D341Med (cell line): ENCODE measurements at regions not wholly inside any gene's neighbourhood (a gene's known extent, or its start where the extent isn't known, plus 50 kb on each side); places are given as distances from the start of the nearest gene placed in this dataset.

Experiments
- DNase-seq: peaks from one replicate; pipeline ENCODE4 v3.0.0; 2012; ENCODE audit warnings: low spot score

DNA sequence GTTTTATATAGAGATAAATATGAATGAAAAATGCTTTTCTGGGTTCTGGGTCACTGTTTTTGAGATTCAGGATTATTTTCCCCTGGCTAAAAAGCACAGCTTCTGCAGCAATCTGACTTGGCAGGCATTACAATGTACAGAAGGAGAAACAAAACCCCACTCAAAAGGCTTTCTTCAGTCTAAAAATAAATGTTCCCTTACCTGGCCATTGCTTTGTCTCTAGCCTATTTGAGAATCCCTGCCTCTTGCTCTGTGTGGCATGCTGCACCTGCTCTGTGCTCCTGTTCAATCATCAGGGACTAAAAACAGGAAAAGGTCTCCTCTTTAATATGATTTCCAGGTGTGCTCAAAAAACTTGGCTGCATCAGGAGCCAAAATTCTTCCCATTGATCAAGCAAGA, 187.4 kb upstream of the STAC start:
- DNase-seq: no peak

DNA sequence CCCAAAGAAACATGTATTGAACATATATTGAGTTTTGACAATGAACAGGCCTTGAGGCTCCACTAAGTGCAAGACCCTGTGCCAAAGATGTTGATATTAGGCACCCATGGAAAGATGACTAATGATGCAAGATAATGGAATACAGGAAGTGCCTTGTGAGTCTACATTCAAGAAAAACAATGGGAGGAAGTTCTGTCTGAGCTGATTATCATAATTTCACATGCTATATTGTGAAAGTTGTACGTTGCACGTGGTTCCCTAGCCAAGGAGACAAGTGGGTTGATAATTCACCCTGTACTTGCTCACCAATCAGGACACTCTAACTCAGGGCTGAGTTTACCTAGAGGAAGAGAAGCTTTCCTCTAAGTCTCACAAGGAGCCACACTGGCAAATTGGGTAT, 186.9 kb upstream of the STAC start:
- no peak for DNase-seq

GRCh38 chr3:36196058-36196457, 184.2 kb upstream of the STAC start:
- no peak for DNase-seq

DNA sequence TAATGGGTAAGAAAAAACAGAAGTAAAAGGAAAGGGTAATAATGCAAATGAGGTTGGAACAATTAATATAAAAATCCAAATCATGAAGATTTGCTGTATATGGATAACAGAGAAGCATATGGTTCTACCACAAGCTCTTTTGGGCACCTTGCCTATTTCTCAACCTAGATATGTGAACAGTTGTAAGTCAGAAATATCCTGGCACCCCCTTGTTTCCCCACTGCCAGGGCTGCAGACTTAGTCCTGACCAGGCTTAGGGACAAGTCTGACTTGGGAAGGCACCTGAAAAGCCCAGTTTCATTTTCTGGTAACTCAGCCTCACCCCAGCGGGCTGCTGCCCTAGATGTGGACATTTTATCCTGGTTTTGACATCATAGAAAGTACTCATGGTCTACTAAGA, 183.2 kb upstream of the STAC start:
- DNase-seq: no peak

DNA sequence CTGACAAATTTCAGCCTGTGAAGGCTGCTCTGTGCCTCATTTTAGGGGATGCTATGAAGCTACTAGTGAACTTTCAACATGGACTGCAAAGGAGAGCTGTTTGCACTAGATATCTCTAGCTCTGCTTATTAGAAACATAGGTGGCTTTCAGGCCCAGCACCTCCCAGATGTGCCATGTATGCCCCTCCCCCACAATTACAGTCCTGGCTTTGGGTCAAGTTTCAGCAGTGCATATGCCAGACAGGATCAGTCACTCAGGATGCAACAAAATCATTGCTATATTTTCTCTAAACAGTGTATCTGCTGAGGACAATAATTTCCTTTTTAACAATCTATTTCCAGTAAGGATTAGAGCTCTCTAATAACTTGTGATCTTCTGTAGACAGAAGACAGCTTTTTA, 178.8 kb upstream of the STAC start:
- no peak for DNase-seq

DNA sequence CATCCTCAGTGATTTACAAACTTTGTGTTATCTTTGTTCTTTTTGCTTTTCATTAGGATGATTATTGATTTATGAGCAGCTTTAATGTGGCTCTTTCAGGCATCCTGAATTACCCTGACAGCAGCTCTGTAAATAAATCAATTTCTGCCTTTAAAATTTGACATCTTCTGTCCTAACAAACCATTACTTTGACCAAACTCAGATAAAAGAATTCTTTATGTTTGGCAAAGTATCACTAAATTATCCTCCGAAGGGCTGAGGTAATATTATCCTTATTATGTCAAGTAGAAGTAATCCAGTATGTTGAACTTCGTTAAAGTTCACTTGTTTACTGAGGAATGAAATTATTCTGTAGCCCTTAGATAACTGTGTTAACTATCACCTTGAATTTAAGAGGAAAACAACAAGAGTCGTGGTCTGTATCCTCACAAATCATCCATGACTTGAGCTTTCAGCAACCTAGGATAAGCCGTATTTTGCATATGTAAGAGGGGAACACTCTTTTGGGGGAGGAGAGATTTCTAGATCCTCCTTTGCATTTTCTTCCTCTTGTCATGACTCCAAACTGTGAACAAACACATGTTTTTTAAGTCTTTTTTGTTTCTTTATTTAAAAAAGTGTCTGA, 173.2 kb upstream of the STAC start:
- no peak for DNase-seq

DNA sequence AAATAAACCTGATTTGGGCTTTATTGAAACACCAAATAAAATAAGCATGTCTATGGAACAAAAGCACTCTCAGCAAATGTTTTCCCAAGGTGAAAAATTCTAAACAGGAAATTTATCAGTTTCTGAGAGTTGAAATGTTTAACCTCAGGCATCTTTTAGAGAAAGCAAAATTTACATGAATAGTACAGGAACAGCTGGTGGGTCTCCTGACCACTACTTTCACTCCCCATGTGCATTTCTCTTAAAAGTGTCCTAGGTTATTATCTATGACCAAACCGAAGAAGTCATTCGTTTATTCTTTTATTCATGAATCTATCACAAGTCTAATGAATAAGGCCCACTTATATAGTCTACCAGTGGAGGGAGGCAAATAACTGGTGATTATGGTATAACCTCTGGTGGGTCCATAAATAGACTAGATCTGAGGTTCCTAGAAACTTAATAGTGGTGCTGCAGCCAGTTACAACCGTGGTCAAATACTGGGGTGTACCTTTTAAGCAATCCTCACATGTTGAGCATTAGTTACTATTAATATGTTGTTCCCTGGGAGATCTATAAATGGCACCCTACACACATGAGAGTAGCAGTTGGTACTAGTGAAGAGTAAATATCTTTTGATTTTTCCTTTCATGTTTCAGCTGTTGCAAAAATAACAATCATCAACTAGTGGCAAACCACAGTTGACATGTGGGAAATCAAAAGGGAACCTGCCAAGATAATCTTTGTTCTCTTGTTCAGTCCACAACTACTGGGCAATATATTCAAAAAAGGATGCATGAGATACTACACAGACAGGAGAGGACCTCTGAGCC, 169.3 kb upstream of the STAC start:
- DNase-seq: no peak

DNA sequence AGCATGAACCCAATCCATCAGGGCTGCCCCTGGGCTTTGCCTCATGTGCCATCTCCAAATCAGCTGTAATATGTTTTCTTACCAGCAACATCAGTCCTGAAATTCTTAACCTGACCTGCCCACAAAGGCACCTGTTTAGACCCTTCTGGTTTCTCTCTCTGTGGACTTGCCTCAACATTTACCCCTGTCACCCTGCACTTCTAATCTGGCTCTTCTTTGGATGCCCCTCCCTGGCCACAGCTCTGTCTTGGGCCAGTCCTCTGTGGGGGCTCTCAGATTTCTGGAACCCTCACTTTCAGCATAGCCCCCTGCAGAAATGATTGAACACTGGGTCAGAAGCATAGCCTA, 168.7 kb upstream of the STAC start:
- no peak for DNase-seq

GRCh38 chr3:36212251-36212650, 168.1 kb upstream of the STAC start:
- DNase-seq: no peak

GRCh38 chr3:36214460-36214859, 165.8 kb upstream of the STAC start:
- no peak for DNase-seq

DNA sequence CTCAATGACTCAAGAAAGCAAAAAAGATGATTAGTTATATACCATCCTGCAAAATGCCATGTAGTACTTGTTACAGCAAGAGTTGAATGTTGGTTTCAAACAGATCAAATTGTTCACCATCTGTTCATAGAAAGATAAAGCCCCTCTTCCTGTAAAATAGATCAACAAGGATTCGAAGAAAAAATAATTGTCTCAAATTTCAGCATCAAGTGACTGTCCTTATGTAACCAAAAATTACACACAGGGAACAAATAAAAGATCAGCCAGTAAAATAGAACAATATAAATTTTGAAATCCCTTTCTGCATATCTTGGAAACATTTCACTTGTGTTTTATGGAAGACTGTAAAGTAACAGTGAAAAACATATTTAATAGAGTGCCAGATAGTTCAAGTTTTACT, 165.1 kb upstream of the STAC start:
- DNase-seq: no peak

GRCh38 chr3:36219398-36219797, 160.9 kb upstream of the STAC start:
- DNase-seq: no peak

GRCh38 chr3:36220173-36220572, 160.1 kb upstream of the STAC start:
- no peak for DNase-seq

DNA sequence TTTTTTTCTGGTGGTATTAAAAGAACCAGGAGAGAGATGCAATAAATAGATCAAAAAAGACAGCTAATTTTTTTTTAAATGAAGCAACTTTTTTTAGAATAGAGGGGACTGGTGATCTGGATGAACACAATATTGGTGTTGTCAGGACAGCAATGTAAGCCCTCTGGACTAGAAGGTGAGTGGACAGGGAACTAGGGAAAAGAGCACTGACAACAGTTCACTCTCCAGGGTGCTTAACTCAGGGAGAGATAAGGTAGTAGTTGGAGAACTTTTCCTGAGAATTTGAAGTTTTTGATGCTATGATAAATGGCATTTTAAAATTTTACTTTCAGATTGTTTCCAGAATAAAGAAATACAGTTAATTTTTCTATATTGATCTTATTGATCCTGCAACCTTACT, 158.3 kb upstream of the STAC start:
- no peak for DNase-seq

GRCh38 chr3:36227980-36228379, 152.3 kb upstream of the STAC start:
- peak; percentile 29 for DNase-seq

GRCh38 chr3:36229496-36229895, 150.8 kb upstream of the STAC start:
- DNase-seq: no peak

- DNase-seq: no peak
These were observed 147.4 kb upstream of the STAC start for GRCh38 chr3:36232797-36233489.

- DNase-seq: no peak
These were observed 135.6 kb upstream of the STAC start for GRCh38 chr3:36244728-36245127.

DNA sequence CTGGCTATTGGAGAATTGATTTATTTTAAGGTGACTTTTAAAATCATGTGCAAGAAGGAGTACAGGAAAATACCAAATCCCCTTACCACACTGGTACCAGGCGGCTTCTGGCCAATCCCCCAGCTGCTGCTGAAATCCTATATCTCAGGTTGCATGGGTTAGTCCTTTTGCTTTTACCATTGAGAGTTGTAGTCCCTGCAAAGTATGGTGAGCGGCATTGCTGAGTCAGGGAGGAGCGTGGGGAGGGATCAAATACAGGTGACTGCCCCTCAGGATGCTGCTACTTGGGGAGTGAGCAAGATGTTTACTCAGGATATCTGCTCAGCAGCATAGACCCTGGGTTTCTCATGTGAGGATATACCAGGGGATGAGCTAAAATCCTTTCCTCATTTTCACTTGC, 131.9 kb upstream of the STAC start:
- DNase-seq: no peak

- no peak for DNase-seq
These were observed 130.1 kb upstream of the STAC start for GRCh38 chr3:36250191-36250590.

DNA sequence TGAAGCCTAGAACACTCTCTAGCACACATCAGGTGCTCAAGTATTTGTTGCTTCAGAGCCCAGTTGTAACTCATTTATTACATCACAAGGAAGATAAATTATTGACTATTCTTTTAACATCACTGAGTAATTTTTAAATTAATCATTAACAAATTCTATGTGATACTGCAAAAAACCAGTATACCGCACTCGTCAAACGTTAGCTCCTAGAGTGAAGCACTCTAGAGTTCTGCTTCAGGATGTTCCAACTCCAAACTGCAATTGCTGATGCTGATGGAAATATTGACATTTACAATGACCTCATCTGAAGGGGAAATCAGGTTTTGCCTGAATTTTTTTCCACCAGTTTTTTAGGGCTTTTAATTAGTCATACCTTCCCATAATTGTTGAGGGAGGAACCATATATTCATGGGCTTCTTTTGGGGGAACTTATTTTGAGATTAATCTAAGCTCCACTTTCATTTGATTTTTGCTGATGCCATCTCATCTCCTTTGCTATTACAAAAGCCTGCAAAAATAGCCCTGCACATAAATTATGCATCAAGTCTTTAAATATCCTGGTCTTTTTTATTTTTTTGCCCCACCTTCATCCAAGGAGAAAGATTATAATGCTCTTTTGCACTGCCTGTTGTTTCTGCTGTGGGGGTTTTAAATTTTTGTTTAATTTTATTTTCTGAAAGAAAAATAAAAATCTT, 123.0 kb upstream of the STAC start:
- DNase-seq: no peak

DNA sequence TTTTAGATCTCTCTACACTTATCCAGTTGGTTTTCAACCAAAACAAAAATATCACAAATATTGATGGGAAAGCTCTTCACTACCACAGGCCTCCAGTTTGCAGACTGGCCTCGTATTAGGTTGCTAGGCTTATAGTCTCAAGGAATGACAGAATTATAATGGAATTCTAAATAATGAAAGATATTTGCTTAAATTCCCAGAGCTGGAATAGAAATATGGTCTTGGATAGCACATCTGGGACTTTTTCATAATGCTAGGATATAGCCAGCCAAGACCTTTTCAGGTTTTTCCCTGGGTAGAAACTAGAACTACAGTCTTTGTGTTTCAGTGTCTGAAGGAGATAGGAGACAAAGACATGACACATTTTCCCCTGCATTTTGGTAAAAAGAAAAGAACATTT, 121.9 kb upstream of the STAC start:
- no peak for DNase-seq

- no peak for DNase-seq
These were observed 120.7 kb upstream of the STAC start for GRCh38 chr3:36259580-36259979.
